GM19452 (cell line): ENCODE measurements at regions not wholly inside any gene's neighbourhood (a gene's known extent, or its start where the extent isn't known, plus 50 kb on each side); places are given as distances from the start of the nearest gene placed in this dataset.

Experiments used
- ATAC-seq: cut with Tn5 transposase; IDR thresholded peaks from one replicate; pipeline ENCODE4 v1.9.1; 2021; ENCODE audit not compliant: unreplicated experiment

DNA sequence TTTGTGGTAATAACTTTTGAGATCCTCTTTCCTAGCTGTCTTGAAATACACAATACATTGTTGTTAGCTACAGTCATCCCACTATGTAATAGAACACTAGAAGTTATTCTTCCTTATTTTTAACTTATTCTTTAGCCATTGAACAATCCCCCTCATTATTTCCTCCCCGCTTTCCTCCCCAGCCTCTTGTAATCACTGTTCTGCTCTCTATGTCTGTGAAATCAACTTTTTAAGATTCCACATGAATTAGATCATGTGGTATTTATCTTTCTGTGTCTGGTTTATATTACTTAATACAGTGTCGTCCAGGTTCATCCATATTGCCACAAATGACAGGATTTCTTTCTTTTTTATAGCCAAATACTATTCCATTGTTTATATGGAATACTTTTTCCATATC lies 72.9 kb downstream of the SLC10A2 start:
- no peak for ATAC-seq

DNA sequence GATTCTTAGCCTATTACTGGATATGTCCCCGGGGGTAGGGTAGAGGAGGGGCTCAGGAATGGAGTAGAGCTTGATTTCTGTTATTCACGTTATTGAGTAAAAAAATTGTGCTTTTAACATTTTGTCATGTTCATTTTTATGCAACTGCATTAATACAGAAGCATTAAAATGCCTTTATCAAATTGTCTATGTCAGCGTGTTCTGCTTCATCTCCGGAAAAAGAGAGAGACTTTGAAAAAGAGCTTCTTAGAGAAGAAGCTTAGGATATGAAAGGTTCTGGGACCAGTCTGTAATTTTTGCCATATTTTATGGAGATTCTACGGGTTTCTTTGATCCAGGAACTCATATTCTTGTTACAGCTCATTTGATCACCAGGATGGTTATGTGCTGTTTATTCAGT lies 82.0 kb downstream of the SLC10A2 start:
- no peak for ATAC-seq

GRCh38 chr13:102983496-102983895 lies 82.7 kb downstream of the SLC10A2 start:
- ATAC-seq: no peak

DNA sequence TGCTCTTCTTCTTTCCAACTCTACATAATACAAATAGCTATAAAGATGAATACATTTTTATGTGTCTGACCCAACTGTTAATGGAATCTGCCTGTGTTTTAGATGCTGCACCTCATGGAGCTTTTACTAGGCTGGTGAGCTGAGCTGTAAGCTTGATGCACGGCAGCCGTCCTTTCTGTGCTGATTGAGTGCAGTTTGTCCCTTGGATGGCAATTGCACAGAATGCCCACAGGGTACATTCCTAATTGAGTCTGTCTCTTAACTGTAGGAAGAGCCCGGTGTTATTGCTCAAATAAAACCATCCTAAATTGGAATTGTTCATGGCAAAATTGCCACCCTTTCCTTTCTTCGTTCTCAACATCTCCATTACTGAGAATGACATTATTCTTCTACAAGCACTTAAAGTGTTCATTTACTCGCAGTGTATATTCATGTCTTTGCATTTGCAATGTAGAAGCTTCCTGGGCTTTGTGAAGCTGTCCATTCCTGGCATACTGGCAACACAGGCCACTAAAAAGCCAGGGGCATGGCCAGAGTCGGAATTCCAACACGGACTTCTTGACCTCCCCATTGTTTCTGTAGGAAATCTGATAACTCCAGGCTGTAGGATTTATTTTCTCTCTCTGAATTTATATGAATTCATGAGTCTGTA lies 85.8 kb downstream of the SLC10A2 start:
- no peak for ATAC-seq

DNA sequence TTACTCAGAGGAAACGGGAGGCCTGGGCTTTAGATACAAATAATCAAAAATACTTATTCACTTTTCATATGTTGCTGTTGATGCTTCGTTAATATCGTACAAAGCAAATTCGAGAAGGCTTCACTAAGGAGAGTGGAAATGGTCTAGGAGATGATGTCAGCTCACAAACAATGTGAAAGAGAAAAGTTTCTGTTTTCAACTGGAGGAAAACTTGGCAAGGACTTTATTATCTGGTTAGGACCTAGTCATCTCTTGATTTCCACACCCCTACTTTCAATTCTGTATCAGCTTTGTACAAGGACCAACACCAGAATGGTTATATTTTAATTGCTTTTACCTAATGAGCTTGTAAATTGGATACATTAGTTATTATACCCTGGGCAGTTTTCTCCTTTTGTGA lies 88.0 kb downstream of the SLC10A2 start:
- ATAC-seq: no peak

GRCh38 chr13:102977471-102977870 lies 88.7 kb downstream of the SLC10A2 start:
- no peak for ATAC-seq

- ATAC-seq: no peak
These were observed 91.7 kb downstream of the SLC10A2 start for GRCh38 chr13:102974317-102975087.

GRCh38 chr13:102972191-102972590 lies 94.0 kb downstream of the SLC10A2 start:
- no peak for ATAC-seq

DNA sequence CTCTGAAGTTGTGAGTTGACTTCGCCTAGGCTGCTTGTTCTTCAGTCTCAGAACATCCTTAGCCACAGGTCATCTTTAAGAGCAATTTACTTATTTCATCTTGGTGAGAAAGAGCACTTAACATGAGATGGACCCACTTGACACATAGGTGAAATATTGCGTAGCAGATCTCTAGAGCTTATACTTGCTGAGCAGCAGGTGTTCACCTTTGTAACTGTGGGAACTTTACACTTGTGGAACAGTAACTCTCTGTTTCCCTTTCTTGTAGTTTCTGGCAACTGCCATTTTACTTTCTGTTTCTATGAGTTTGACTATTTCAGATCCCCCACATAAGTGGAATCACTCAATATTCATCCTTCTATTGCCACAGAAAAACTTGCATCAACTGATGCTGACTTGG lies 95.7 kb downstream of the SLC10A2 start:
- peak; percentile 93 for ATAC-seq

- peak; percentile 29 for ATAC-seq
These were observed 97.5 kb downstream of the SLC10A2 start for GRCh38 chr13:102968572-102969228.

DNA sequence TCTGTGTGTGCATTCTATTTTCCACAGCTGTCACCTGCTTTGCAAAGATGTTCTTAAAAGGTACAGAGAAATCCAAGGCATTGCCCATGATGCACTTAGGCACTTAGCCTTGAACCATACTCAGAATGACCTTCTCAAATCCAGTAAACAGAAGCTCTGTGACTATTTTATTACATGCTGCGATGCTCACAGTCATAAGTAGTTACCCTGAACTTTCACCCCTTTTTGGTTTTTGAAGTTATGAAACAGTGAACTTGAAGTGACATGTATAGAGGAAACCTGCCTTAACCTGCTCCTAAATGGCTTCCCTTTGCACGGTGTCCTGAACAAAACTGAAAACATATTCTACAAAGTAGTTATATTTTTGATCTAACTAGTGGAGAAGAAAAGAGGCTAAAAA lies 100.4 kb downstream of the SLC10A2 start:
- no peak for ATAC-seq

DNA sequence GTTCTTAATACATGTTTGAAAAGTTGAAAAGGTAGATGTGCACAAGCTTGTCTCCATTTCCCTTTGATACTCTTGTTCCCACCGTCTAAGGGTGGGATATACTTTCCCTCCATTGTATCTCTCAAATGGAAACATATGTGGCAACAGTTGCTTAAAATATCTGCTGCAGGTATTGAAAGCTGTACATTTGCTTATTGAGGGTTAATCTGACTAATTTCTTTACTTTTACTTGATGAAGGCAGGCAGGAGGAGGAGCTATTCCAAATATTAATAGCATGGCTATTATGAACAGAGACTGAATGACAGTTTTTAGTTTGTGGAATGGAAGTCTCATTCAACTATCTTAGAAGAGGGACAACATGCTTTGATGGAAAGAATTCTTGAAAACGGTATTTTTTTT lies 103.8 kb downstream of the SLC10A2 start:
- ATAC-seq: no peak

DNA sequence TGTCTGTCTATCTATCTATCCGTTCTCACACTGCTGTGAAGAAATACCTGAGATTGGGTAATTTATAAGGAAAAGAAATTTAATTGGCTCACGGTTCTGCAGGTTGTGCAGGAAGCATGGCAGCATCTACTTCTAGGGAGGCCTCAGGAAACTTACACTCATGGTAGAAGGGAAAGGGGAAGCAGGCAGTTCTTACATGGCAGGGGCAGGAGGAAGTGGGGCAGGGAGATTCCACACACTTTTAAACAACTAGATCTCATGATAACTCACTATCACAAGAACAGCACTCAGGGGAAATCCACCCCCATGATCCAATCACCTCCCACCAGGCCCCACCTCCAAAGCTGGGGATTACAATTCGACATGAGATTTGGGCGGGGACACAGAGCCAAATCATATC lies 105.3 kb downstream of the SLC10A2 start:
- ATAC-seq: no peak

GRCh38 chr13:102956449-102956848 lies 109.8 kb downstream of the SLC10A2 start:
- no peak for ATAC-seq

GRCh38 chr13:102954350-102954749 lies 108.5 kb downstream of the ERCC5 start:
- no peak for ATAC-seq

- ATAC-seq: no peak
These were observed 106.0 kb downstream of the ERCC5 start for GRCh38 chr13:102951808-102952207.

DNA sequence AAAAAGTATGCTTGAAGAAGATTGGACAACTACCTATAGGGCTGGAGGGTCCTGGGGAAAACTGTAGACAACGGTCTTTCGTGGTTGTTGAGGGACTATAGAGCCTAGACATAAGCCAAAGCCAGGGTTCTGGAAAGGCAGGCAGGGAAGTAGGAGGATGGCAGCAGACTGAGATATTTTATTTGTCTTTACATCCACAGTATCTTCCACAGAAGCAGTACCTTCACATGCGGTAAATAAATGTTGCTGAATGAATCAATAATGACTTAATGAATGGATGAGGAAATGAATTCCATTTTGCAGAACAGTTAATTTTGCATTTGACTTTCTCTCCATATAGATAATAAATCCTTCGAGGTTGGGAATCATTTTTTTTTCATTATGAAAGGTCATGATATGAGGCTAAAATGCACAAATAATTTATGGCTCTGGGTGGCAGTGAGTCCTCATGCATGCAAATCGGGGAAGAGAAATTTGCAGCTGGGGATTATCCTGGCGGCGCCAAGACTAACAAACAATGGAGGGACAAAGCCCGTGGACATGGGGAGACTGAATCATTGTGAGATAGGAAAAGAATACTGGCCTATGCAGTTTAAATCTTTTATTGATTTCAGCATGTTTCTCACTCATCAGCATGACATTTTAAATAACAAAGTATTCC lies 102.0 kb downstream of the ERCC5 start:
- no peak for ATAC-seq

- no peak for ATAC-seq
These were observed 100.1 kb downstream of the ERCC5 start for GRCh38 chr13:102945886-102946285.

GRCh38 chr13:102945324-102945815 lies 99.5 kb downstream of the ERCC5 start:
- ATAC-seq: no peak

- ATAC-seq: no peak
These were observed 99.0 kb downstream of the ERCC5 start for GRCh38 chr13:102944821-102945220.

DNA sequence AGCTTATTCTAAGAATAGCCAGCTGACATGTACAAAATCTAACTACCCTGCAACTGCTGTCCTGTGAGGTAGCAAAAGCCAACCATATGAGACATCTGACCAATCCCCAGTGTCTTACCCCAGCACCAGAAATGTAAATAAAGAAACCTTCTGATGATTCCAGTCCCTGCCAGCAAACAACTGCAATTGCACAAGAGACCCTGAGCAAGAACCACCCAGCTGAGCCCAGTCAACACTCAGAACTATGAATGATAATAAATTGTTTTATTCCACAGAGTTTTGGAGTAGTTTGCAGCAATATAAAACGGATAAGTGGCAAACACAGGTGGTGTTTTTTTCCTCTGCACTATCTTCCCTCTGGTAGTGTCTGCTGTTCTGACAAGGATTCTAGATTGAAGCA lies 94.9 kb downstream of the ERCC5 start:
- ATAC-seq: no peak
